ENCODE measurements at regions not wholly inside any gene's neighbourhood (a gene's known extent, or its start where the extent isn't known, plus 50 kb on each side); places are given as distances from the start of the nearest gene placed in this dataset.

- H3K4me2 ChIP-seq (ENCODE audit: low read depth, low read length): no peak overlapping the region; the same call in 1 of the 2 replicates
- H2AK5ac ChIP-seq (ENCODE audit: low read depth, low read length): no peak overlapping the region
- ATAC-seq (ENCODE audit: low read depth) (no peak), DNase-seq (no peak)
- no peak overlapping the region for H2AFZ ChIP-seq (replicated peaks; ENCODE audit: low read length, poor library complexity)
- H3K4ac ChIP-seq (ENCODE audit: low read depth, low read length): no peak overlapping the region
- H2BK5ac ChIP-seq (ENCODE audit: low read depth, low read length, poor library complexity, severe bottlenecking): no peak overlapping the region
- H2AK9ac ChIP-seq (replicated peaks; ENCODE audit: low read depth, low read length, poor library complexity): no peak overlapping the region
- no peak overlapping the region for H3K56ac ChIP-seq (ENCODE audit: extremely low read depth, insufficient read depth, low read length)
- no peak overlapping the region for H3K14ac ChIP-seq (replicated peaks; ENCODE audit: low read depth, low read length)
- no peak overlapping the region for H4K91ac ChIP-seq (ENCODE audit: insufficient read depth, low read depth, low read length)
- dilution Hi-C loops (cut with HindIII; ENCODE audit: low sequenced_read_pairs, unreplicated experiment): no loop called here
- no peak overlapping the region for H3K18ac ChIP-seq (ENCODE audit: low read depth, low read length)
- in situ Hi-C loops (cut with MboI; ENCODE audit: low sequenced_read_pairs): no loop called here
- no peak overlapping the region for H2BK20ac ChIP-seq (ENCODE audit: low read depth, low read length)
- no peaks in the 10 kb centered on the region for H3K9me1 ChIP-seq (ENCODE audit: insufficient read depth, low read length)
- H3K23ac ChIP-seq (ENCODE audit: low read depth, low read length): no peak overlapping the region
- peaks cover 9% of the 10 kb centered on the region for H3K27me3 ChIP-seq (ENCODE audit: control insufficient read depth, insufficient read depth, low read length)
- no peaks in the 10 kb centered on the region for H3K79me1 ChIP-seq (ENCODE audit: low read depth in 1 of 2, low read length in 2 of 2)
- TF ChIP-seq USF2 (IDR thresholded peaks at IDR 0.05; ENCODE audit: low read depth, low read length) (no peak), MXI1 (IDR thresholded peaks at IDR 0.05; ENCODE audit: borderline replicate concordance, low read depth, low read length) (no peak), RFX5 (IDR thresholded peaks at IDR 0.05; ENCODE audit: low read depth, low read length) (no peak), MAZ (IDR thresholded peaks at IDR 0.05; ENCODE audit: borderline replicate concordance, low read depth, low read length) (no peak), BHLHE40 (IDR thresholded peaks at IDR 0.05; ENCODE audit: low read depth, low read length) (no peak), CHD1 (IDR thresholded peaks at IDR 0.05; ENCODE audit: low read depth, low read length) (no peak), MAFK (IDR thresholded peaks at IDR 0.05; ENCODE audit: low read depth, low read length) (no peak), NFE2L2 (IDR thresholded peaks at IDR 0.05; ENCODE audit: low read depth, low read length) (no peak)
- no peaks in the 10 kb centered on the region for H3K9me3 ChIP-seq (ENCODE audit: control insufficient read depth, insufficient read depth, low read length)
- no peak overlapping the region for H2BK15ac ChIP-seq (ENCODE audit: low read depth, low read length)
- no TSS peak for BruUV-seq (replicated peaks)
- POLR2A ChIA-PET (ENCODE audit: unreplicated experiment): no interaction called here
- no peaks in the 10 kb centered on the region for H3K36me3 ChIP-seq (ENCODE audit: control insufficient read depth, insufficient read depth, low read length)
- intact Hi-C loops (cut with micrococcal nuclease): no loop called here
- no peak overlapping the region for H2BK120ac ChIP-seq (ENCODE audit: low read depth, low read length)
- H3K4me1 ChIP-seq (ENCODE audit: control insufficient read depth, insufficient read depth, low read length): no peaks in the 10 kb centered on the region
- WGBS, 2 experiments (ENCODE audit: extremely low coverage in 2 of 2, insufficient read length in 1 of 2): no CpG with 5 or more reads among the region's 1 CpG
- H4K20me1 ChIP-seq (ENCODE audit: insufficient read depth, low read length): no peaks in the 10 kb centered on the region
- no peak overlapping the region for H4K5ac ChIP-seq (ENCODE audit: low read depth, low read length)
- no peak overlapping the region for H3K27ac ChIP-seq (ENCODE audit: insufficient read depth, low read length)
- no peak overlapping the region for H3K4me3 ChIP-seq (ENCODE audit: insufficient read depth, low read depth, low read length)
- H3K9ac ChIP-seq (ENCODE audit: low read depth, low read length): no peak overlapping the region
- CTCF ChIA-PET: interaction anchor here (1.0 kb wide), 1 partner anchor 13 kb away, joined by 6 read pairs; no protein-coding TSS in a partner anchor
- no peak overlapping the region for H4K8ac ChIP-seq (ENCODE audit: low read depth in 2 of 2, low read length in 2 of 2)
These were observed 112.7 kb upstream of the C3orf80 start for GRCh38 chr3:160112481-160112880.

All from IMR-90 (cell line).